B cell (primary cell): ENCODE measurements at regions not wholly inside any gene's neighbourhood (a gene's known extent, or its start where the extent isn't known, plus 50 kb on each side); places are given as distances from the start of the nearest gene placed in this dataset.

Experiments
- ATAC-seq: fragments of 200-7000 bp; cut with Tn5 transposase; one replicate; pipeline ENCODE4 v1.10.0; 2021; ENCODE audit warnings: low read depth, mild to moderate bottlenecking, moderate number of reproducible peaks, moderate library complexity
- CTCF ChIA-PET: fragments of 350-600 bp; sonication (Branson Sonifier 250); formaldehyde crosslinking; loops from one replicate; lab custom pipeline; 2021; ENCODE audit warnings: antibody characterized with exemption, inconsistent platforms; lab: Charles Lee
- POLR2A ChIA-PET: fragments of 350-600 bp; sonication (Branson Sonifier 250); formaldehyde crosslinking; loops from one replicate; lab custom pipeline; 2021; ENCODE audit warnings: antibody characterized with exemption; lab: Charles Lee
- DNase-seq: peaks from one replicate; pipeline ENCODE4 v3.0.0; 2013
- H2AFZ ChIP-seq: 2 replicates; pipeline ENCODE4 v1.6.1; 2012; ENCODE audit warnings: mild to moderate bottlenecking, low read depth, low read length; ENCODE audit not compliant: insufficient read depth, poor library complexity, severe bottlenecking
- H3K27ac ChIP-seq, 2 donors: 1 replicate in 1 of 2; 2 replicates in 1 of 2; pipeline ENCODE4 v1.5.1; 2012 to 2013; ENCODE audit warnings: low read length in 2 of 2, mild to moderate bottlenecking in 2 of 2, moderate library complexity in 1 of 2
- H3K27me3 ChIP-seq, 4 experiments: fragments of 200-600 bp in 1 of 4; sonication (generic) in 1 of 4; replicated peaks in 1 of 4; 1 replicate in 2 of 4; 2 replicates in 2 of 4; pipeline versions ENCODE4 v1.6.1 to v1.7.0; 2013 to 2016; ENCODE audit warnings: low read length in 3 of 4, mild to moderate bottlenecking in 2 of 4, mixed read lengths in 1 of 4, moderate library complexity in 1 of 4; ENCODE audit not compliant: insufficient read depth in 4 of 4, control insufficient read depth in 3 of 4; ENCODE audit errors: control extremely low read depth in 1 of 4
- H3K36me3 ChIP-seq, 2 experiments: replicated peaks in 1 of 2; 1 replicate in 1 of 2; 2 replicates in 1 of 2; pipeline versions ENCODE4 v1.6.1 to v1.7.1; 2013; ENCODE audit warnings: low read length in 1 of 2; ENCODE audit not compliant: insufficient read depth in 2 of 2, control insufficient read depth in 1 of 2; ENCODE audit errors: control extremely low read depth in 1 of 2, extremely low read depth in 1 of 2
- H3K4me1 ChIP-seq, 2 donors: fragments of 200-600 bp in 1 of 2; sonication (generic) in 1 of 2; 1 replicate in 1 of 2; 2 replicates in 1 of 2; pipeline versions ENCODE4 v1.5.1 to v1.6.1; 2013 to 2017; ENCODE audit warnings: low read length in 2 of 2; ENCODE audit not compliant: control insufficient read depth in 2 of 2, insufficient read depth in 2 of 2
- H3K4me2 ChIP-seq: replicated peaks from 2 replicates; pipeline ENCODE3; 2012; ENCODE audit warnings: mild to moderate bottlenecking, low read depth, low read length; ENCODE audit not compliant: poor library complexity, severe bottlenecking
- H3K4me3 ChIP-seq, 5 experiments: fragments of 200-600 bp in 1 of 5; sonication (generic) in 1 of 5; 1 replicate in 3 of 5; 2 replicates in 2 of 5; pipeline versions ENCODE4 v1.5.1 to v1.7.0; 2011 to 2016; ENCODE audit warnings: low read length in 4 of 5, mild to moderate bottlenecking in 4 of 5, low read depth in 2 of 5, control low read depth in 1 of 5, moderate library complexity in 1 of 5; ENCODE audit not compliant: insufficient read depth in 1 of 5; ENCODE audit errors: control extremely low read depth in 1 of 5, extremely low read depth in 1 of 5
- H3K79me2 ChIP-seq: fragments of 200-600 bp; sonication (generic); one replicate; pipeline ENCODE4 v1.6.0; 2016; ENCODE audit warnings: low read length; ENCODE audit not compliant: control insufficient read depth, insufficient read depth
- H3K9ac ChIP-seq: fragments of 200-600 bp; sonication (generic); 2 replicates; pipeline ENCODE4 v1.6.1; 2017; ENCODE audit warnings: mild to moderate bottlenecking, low read length, moderate library complexity
- H3K9me3 ChIP-seq, 3 donors: one replicate each; pipeline versions ENCODE4 v1.6.1 to v1.7.1; 2013; ENCODE audit warnings: low read length in 2 of 3; ENCODE audit not compliant: control insufficient read depth in 2 of 3, insufficient read depth in 1 of 3; ENCODE audit errors: control extremely low read depth in 1 of 3
- H4K20me1 ChIP-seq: 2 replicates; pipeline ENCODE4 v1.6.0; 2012; ENCODE audit warnings: mild to moderate bottlenecking, low read length; ENCODE audit not compliant: insufficient read depth, control insufficient read depth, poor library complexity, severe bottlenecking
- H3K27ac Mint-ChIP-seq: one replicate; pipeline ENCODE4 v1.8.0; 2021; ENCODE audit warnings: mixed read lengths
- H3K27me3 Mint-ChIP-seq: one replicate; pipeline ENCODE4 v1.8.0; 2021; ENCODE audit warnings: mixed read lengths
- H3K4me1 Mint-ChIP-seq: one replicate; pipeline ENCODE4 v1.8.0; 2021; ENCODE audit warnings: mixed read lengths
- H3K4me3 Mint-ChIP-seq: one replicate; pipeline ENCODE4 v1.8.0; 2021; ENCODE audit warnings: mixed read lengths
- H3K9me3 Mint-ChIP-seq: one replicate; pipeline ENCODE4 v1.8.0; 2022; ENCODE audit warnings: mixed read lengths; ENCODE audit not compliant: insufficient read depth
- EZH2 ChIP-seq: IDR thresholded peaks from 2 replicates; pipeline ENCODE4 v1.6.1; 2012; ENCODE audit warnings: borderline replicate concordance, low read depth, mild to moderate bottlenecking, moderate library complexity, low read length; ENCODE audit not compliant: insufficient read depth, poor library complexity, severe bottlenecking
- WGBS: methylation state at CpG from one replicate; pipeline ENCODE4 v1.1.5; 2013; ENCODE audit warnings: missing lambda C conversion rate; ENCODE audit not compliant: insufficient coverage; 5-methylcytosine and 5-hydroxymethylcytosine counted together
- intact Hi-C: fragments of 100-400 bp; cut with micrococcal nuclease; formaldehyde crosslinking; loops from one replicate; pipeline ENCODE4 v1.10.0; 2022
- TF ChIP-seq, protein P1 (sequence below): fragments of 200-600 bp; IDR thresholded peaks from one replicate; pipeline ENCODE4 v1.8.0; 2022; ENCODE audit warnings: antibody characterized with exemption, mild to moderate bottlenecking

DNA sequence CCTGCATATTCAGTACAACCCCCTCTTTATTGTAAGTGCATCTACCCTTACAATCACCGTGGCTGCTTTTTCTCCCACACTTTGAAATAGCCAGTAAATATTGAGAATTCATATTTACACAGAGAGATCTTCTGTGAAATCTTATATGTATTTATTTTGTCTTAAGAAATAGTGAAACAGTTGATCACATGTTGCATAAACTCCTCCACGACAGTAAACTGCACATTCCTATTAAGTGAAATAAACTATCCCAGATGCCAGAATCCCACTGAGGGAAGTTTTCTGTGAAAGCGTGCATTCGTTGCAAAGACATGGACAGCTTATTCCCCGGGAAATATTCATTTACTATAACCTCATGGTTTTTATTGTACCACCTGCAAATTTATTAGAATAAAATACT, 796.0 kb downstream of the ROBO2 start:
- H3K27me3 ChIP-seq, result no peaks in the 10 kb centered on the region
- Mint-ChIP-seq H3K4me1 (no peaks in the 10 kb centered on the region), H3K27me3 (no peaks in the 10 kb centered on the region), H3K9me3 (peaks cover 8% of the 10 kb centered on the region), H3K4me3 (no peak overlapping the region), H3K27ac (no peak overlapping the region)
- H3K9ac ChIP-seq, result no peak overlapping the region
- no peak overlapping the region for H3K4me3 ChIP-seq
- ChIA-PET CTCF (no interaction called here), POLR2A (no interaction called here)
- H4K20me1 ChIP-seq, result no peaks in the 10 kb centered on the region
- no peaks in the 10 kb centered on the region for H3K79me2 ChIP-seq
- intact Hi-C loops, result no loop called here
- no peak overlapping the region for H3K4me2 ChIP-seq
- H3K9me3 ChIP-seq, result no peaks in the 10 kb centered on the region
- DNase-seq (no peak), ATAC-seq (no peak)
- H3K4me1 ChIP-seq, result no peaks in the 10 kb centered on the region
- no peak overlapping the region for H2AFZ ChIP-seq
- no peaks in the 10 kb centered on the region for H3K36me3 ChIP-seq
- WGBS, result no CpG with 5 or more reads among the region's 5 CpGs
- no peak overlapping the region for H3K27ac ChIP-seq
- no peak for TF ChIP-seq EZH2
- TF ChIP-seq, protein P1, sequence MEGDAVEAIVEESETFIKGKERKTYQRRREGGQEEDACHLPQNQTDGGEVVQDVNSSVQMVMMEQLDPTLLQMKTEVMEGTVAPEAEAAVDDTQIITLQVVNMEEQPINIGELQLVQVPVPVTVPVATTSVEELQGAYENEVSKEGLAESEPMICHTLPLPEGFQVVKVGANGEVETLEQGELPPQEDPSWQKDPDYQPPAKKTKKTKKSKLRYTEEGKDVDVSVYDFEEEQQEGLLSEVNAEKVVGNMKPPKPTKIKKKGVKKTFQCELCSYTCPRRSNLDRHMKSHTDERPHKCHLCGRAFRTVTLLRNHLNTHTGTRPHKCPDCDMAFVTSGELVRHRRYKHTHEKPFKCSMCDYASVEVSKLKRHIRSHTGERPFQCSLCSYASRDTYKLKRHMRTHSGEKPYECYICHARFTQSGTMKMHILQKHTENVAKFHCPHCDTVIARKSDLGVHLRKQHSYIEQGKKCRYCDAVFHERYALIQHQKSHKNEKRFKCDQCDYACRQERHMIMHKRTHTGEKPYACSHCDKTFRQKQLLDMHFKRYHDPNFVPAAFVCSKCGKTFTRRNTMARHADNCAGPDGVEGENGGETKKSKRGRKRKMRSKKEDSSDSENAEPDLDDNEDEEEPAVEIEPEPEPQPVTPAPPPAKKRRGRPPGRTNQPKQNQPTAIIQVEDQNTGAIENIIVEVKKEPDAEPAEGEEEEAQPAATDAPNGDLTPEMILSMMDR, result no peak

DNA sequence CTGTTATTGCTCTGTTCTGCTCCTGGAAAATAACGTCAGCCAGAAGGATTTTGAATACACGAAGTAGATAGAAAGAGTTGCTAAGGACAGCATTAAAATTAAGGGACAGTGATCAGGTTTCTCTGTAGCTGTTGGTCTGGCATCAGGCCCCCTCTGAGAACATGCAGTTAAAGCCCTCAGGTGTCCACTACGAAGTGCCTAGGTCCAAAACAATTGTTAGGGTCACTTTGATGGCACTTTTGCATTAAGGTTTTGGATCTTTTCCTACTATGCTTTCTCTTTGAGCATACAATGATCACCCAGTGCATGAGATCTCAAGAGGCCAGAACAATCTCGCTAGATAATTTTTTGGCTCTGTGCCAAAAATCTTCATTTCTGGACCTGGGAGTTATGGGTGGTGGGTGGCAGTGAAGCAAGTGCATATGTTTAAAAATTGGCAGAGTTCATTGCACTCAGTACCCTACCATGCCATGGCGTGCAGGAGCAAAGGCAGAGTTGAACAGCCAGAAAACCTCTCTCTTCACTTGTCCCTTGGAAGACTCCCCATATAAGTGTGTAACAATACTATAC, 797.6 kb downstream of the ROBO2 start:
- H3K4me3 Mint-ChIP-seq, result no peak overlapping the region

More for the DNA sequence above, 797.6 kb downstream of the ROBO2 start:
- 84% methylated on average over 3 of the region's 5 CpGs for WGBS
- no peak for TF ChIP-seq EZH2
- TF ChIP-seq, protein P1, result no peak
- POLR2A ChIA-PET, result no interaction called here
- H3K9ac ChIP-seq, result no peak overlapping the region
- Mint-ChIP-seq H3K27me3 (no peaks in the 10 kb centered on the region), H3K9me3 (peaks cover 6% of the 10 kb centered on the region), H3K4me1 (no peaks in the 10 kb centered on the region), H3K27ac (no peak overlapping the region)
- ATAC-seq, result no peak
- no peaks in the 10 kb centered on the region for H3K9me3 ChIP-seq
- intact Hi-C loops, result no loop called here
- H3K4me3 ChIP-seq, result no peak overlapping the region
- CTCF ChIA-PET, result no interaction called here
- no peaks in the 10 kb centered on the region for H3K79me2 ChIP-seq
- no peak overlapping the region for H3K4me2 ChIP-seq
- H2AFZ ChIP-seq, result no peak overlapping the region
- no peaks in the 10 kb centered on the region for H4K20me1 ChIP-seq
- H3K36me3 ChIP-seq, result no peaks in the 10 kb centered on the region
- no peak for DNase-seq
- no peaks in the 10 kb centered on the region for H3K4me1 ChIP-seq
- no peak overlapping the region for H3K27ac ChIP-seq
- no peaks in the 10 kb centered on the region for H3K27me3 ChIP-seq
